HG03280 (cell line): ENCODE measurements at regions not wholly inside any gene's neighbourhood (a gene's known extent, or its start where the extent isn't known, plus 50 kb on each side); places are given as distances from the start of the nearest gene placed in this dataset.
"Not testable (repeated sequence)": the region's sequence is repeated elsewhere in the genome, so short reads cannot be mapped to it uniquely, and the experiment has no call there.

Experiments used
- ATAC-seq: cut with Tn5 transposase; IDR thresholded peaks from one replicate; pipeline ENCODE4 v1.9.1; 2021; ENCODE audit warnings: mild to moderate bottlenecking, moderate library complexity; ENCODE audit not compliant: unreplicated experiment

GRCh38 chr3:181610083-181610972, 101.4 kb upstream of the SOX2 start:
- no peak for ATAC-seq

GRCh38 chr3:181609030-181609767, 102.5 kb upstream of the SOX2 start:
- ATAC-seq: no peak

- no peak for ATAC-seq
These were observed 107.5 kb upstream of the SOX2 start for GRCh38 chr3:181604267-181604666.

GRCh38 chr3:181596126-181596525, 115.6 kb upstream of the SOX2 start:
- ATAC-seq: no peak

- not testable (repeated sequence) for ATAC-seq
These were observed 120.8 kb upstream of the SOX2 start for GRCh38 chr3:181590939-181591338.

GRCh38 chr3:181582619-181583018, 129.1 kb upstream of the SOX2 start:
- ATAC-seq: no peak

GRCh38 chr3:181581656-181582055, 130.1 kb upstream of the SOX2 start:
- ATAC-seq: no peak

GRCh38 chr3:181578743-181579142, 133.0 kb upstream of the SOX2 start:
- no peak for ATAC-seq

GRCh38 chr3:181572432-181572831, 139.3 kb upstream of the SOX2 start:
- no peak for ATAC-seq

GRCh38 chr3:181570472-181570871, 141.3 kb upstream of the SOX2 start:
- ATAC-seq: no peak

GRCh38 chr3:181569356-181569940, 142.3 kb upstream of the SOX2 start:
- no peak for ATAC-seq

GRCh38 chr3:181568693-181569092, 143.0 kb upstream of the SOX2 start:
- no peak for ATAC-seq

- no peak for ATAC-seq
These were observed 143.5 kb upstream of the SOX2 start for GRCh38 chr3:181568248-181568647.

- no peak for ATAC-seq
These were observed 144.2 kb upstream of the SOX2 start for GRCh38 chr3:181567311-181568075.

GRCh38 chr3:181565416-181565815, 146.3 kb upstream of the SOX2 start:
- no peak for ATAC-seq

GRCh38 chr3:181564222-181564621, 147.5 kb upstream of the SOX2 start:
- ATAC-seq: no peak

- no peak for ATAC-seq
These were observed 150.3 kb upstream of the SOX2 start for GRCh38 chr3:181561139-181562031.

- no peak for ATAC-seq
These were observed 152.9 kb upstream of the SOX2 start for GRCh38 chr3:181558870-181559269.

- ATAC-seq: no peak
These were observed 156.0 kb upstream of the SOX2 start for GRCh38 chr3:181555681-181556080.

GRCh38 chr3:181554233-181554765, 157.4 kb upstream of the SOX2 start:
- no peak for ATAC-seq
